Ascending aorta (tissue), 2 donors: ENCODE measurements at regions not wholly inside any gene's neighbourhood (a gene's known extent, or its start where the extent isn't known, plus 50 kb on each side); places are given as distances from the start of the nearest gene placed in this dataset.

Experiments
- DNase-seq, 2 donors: peaks; one replicate each; pipeline ENCODE4 v3.0.0-alpha.2; 2019; ENCODE audit warnings: low spot score in 2 of 2
- H3K27ac ChIP-seq, 2 donors: fragments of 200-600 bp; sonication (generic); one replicate each; pipeline ENCODE4 v1.5.1; 2016 to 2017; ENCODE audit warnings: mild to moderate bottlenecking in 1 of 2
- H3K27me3 ChIP-seq: fragments of 200-600 bp; sonication (generic); one replicate; pipeline ENCODE4 v1.5.1; 2017
- H3K36me3 ChIP-seq, 2 donors: fragments of 200-600 bp; sonication (generic); one replicate each; pipeline ENCODE4 v1.5.1; 2016
- H3K4me1 ChIP-seq, 2 donors: fragments of 200-600 bp; sonication (generic); one replicate each; pipeline ENCODE4 v1.5.1; 2016 to 2017; ENCODE audit warnings: mild to moderate bottlenecking in 1 of 2
- H3K4me3 ChIP-seq, 2 donors: fragments of 200-600 bp; sonication (generic); one replicate each; pipeline ENCODE4 v1.5.1; 2016 to 2017; ENCODE audit warnings: mild to moderate bottlenecking in 1 of 2
- H3K9me3 ChIP-seq, 2 donors: fragments of 200-600 bp; sonication (generic); one replicate each; pipeline ENCODE4 v1.5.1; 2016
- CTCF ChIP-seq, 3 experiments: fragments of 200-600 bp in 2 of 3; fragments of 450-650 bp in 1 of 3; sonication (generic) in 2 of 3; IDR thresholded peaks; one replicate each; pipeline ENCODE4 v1.5.1; 2016 to 2019; ENCODE audit warnings: antibody characterized with exemption in 3 of 3, mild to moderate bottlenecking in 1 of 3, moderate library complexity in 1 of 3
- intact Hi-C: fragments of 100-400 bp; cut with DNase I; formaldehyde crosslinking; loops from one replicate; pipeline ENCODE4 v1.15.1; 2023

- TF ChIP-seq CTCF (IDR thresholded peaks at IDR 0.05), result no peak
- no peaks in the 10 kb centered on the region for H3K27me3 ChIP-seq
- DNase-seq, result no peak
- H3K4me1 ChIP-seq, result no peaks in the 10 kb centered on the region
- intact Hi-C loops, result no loop called here
- H3K27ac ChIP-seq, result no peak overlapping the region
- H3K9me3 ChIP-seq, result no peaks in the 10 kb centered on the region
- no peak overlapping the region for H3K4me3 ChIP-seq
- H3K36me3 ChIP-seq, result no peaks in the 10 kb centered on the region
Measured at GRCh38 chr4:32735856-32736590, 2015.9 kb downstream of the PCDH7 start.

GRCh38 chr4:32744211-32744610 is 2024.0 kb downstream of the PCDH7 start:
- no peak overlapping the region for H3K27ac ChIP-seq
- H3K9me3 ChIP-seq, result no peaks in the 10 kb centered on the region
- no peaks in the 10 kb centered on the region for H3K36me3 ChIP-seq
- no peaks in the 10 kb centered on the region for H3K27me3 ChIP-seq
- no peak for DNase-seq
- intact Hi-C loops, result no loop called here
- no peak for TF ChIP-seq CTCF (IDR thresholded peaks at IDR 0.05)
- H3K4me1 ChIP-seq, result no peaks in the 10 kb centered on the region
- no peak overlapping the region for H3K4me3 ChIP-seq

GRCh38 chr4:32745351-32745750 is 2025.2 kb downstream of the PCDH7 start:
- Histone ChIP-seq H3K27me3 (no peaks in the 10 kb centered on the region), H3K9me3 (no peaks in the 10 kb centered on the region), H3K36me3 (no peaks in the 10 kb centered on the region), H3K4me3 (no peak overlapping the region), H3K4me1 (no peaks in the 10 kb centered on the region), H3K27ac (no peak overlapping the region)
- DNase-seq, result no peak
- intact Hi-C loops, result no loop called here
- TF ChIP-seq CTCF (IDR thresholded peaks at IDR 0.05), result no peak

- Histone ChIP-seq H3K4me1 (no peaks in the 10 kb centered on the region), H3K9me3 (no peaks in the 10 kb centered on the region), H3K36me3 (no peaks in the 10 kb centered on the region), H3K27me3 (no peaks in the 10 kb centered on the region), H3K27ac (no peak overlapping the region), H3K4me3 (no peak overlapping the region)
- intact Hi-C loops, result no loop called here
- DNase-seq, result no peak
- no peak for TF ChIP-seq CTCF (IDR thresholded peaks at IDR 0.05)
Measured at GRCh38 chr4:32748061-32748460, 2027.9 kb downstream of the PCDH7 start.

GRCh38 chr4:32748498-32748897 is 2028.3 kb downstream of the PCDH7 start:
- no peak for TF ChIP-seq CTCF (IDR thresholded peaks at IDR 0.05)
- no peaks in the 10 kb centered on the region for H3K9me3 ChIP-seq
- intact Hi-C loops, result no loop called here
- no peak overlapping the region for H3K27ac ChIP-seq
- no peaks in the 10 kb centered on the region for H3K4me1 ChIP-seq
- H3K4me3 ChIP-seq, result no peak overlapping the region
- H3K36me3 ChIP-seq, result no peaks in the 10 kb centered on the region
- no peaks in the 10 kb centered on the region for H3K27me3 ChIP-seq
- no peak for DNase-seq

GRCh38 chr4:32752962-32753361 is 2032.8 kb downstream of the PCDH7 start:
- Histone ChIP-seq H3K27me3 (no peaks in the 10 kb centered on the region), H3K4me3 (no peak overlapping the region), H3K9me3 (no peaks in the 10 kb centered on the region), H3K27ac (no peak overlapping the region), H3K36me3 (no peaks in the 10 kb centered on the region), H3K4me1 (no peaks in the 10 kb centered on the region)
- no peak for DNase-seq
- intact Hi-C loops, result no loop called here
- TF ChIP-seq CTCF (IDR thresholded peaks at IDR 0.05), result no peak
